WTC11 (cell line): ENCODE measurements at regions not wholly inside any gene's neighbourhood (a gene's known extent, or its start where the extent isn't known, plus 50 kb on each side); places are given as distances from the start of the nearest gene placed in this dataset.

Source experiments
- ATAC-seq: fragments of 200-7000 bp; cut with Tn5 transposase; 2 replicates; pipeline ENCODE4 v1.10.0; 2021; ENCODE audit warnings: mild to moderate bottlenecking, moderate library complexity
- CTCF ChIA-PET: fragments of 300-600 bp; sonication (Branson Sonifier 250); formaldehyde crosslinking; loops from one replicate; lab custom pipeline; 2021; ENCODE audit warnings: antibody characterized with exemption; lab: Charles Lee
- POLR2A ChIA-PET: fragments of 350-600 bp; sonication (Branson Sonifier 250); formaldehyde crosslinking; loops from one replicate; lab custom pipeline; 2021; ENCODE audit warnings: antibody characterized with exemption; lab: Charles Lee
- DNase-seq: peaks from one replicate; pipeline ENCODE4 v3.0.0; 2021; ENCODE audit warnings: low spot score
- H3K27ac Mint-ChIP-seq: 2 replicates; pipeline ENCODE4 v1.8.0; 2021; ENCODE audit warnings: mixed read lengths
- H3K27me3 Mint-ChIP-seq: 2 replicates; pipeline ENCODE4 v1.8.0; 2021; ENCODE audit warnings: low read depth, mild to moderate bottlenecking, moderate library complexity, mixed read lengths
- H3K36me3 Mint-ChIP-seq: 2 replicates; pipeline ENCODE4 v1.8.0; 2021; ENCODE audit warnings: mixed read lengths
- H3K4me1 Mint-ChIP-seq: 2 replicates; pipeline ENCODE4 v1.8.0; 2022; ENCODE audit warnings: mixed read lengths
- H3K4me3 Mint-ChIP-seq: 2 replicates; pipeline ENCODE4 v1.8.0; 2021; ENCODE audit warnings: mild to moderate bottlenecking, moderate library complexity, mixed read lengths
- H3K9me3 Mint-ChIP-seq: 2 replicates; pipeline ENCODE4 v1.8.0; 2021; ENCODE audit warnings: mixed read lengths
- ATF3 ChIP-seq: sonication (generic); formaldehyde crosslinking; conservative IDR thresholded peaks from 2 replicates; pipeline ENCODE4 v1.8.1; 2022; ENCODE audit warnings: mild to moderate bottlenecking, missing genetic modification reagents
- CREB1 ChIP-seq: sonication (generic); formaldehyde crosslinking; IDR thresholded peaks from 2 replicates; pipeline ENCODE4 v1.8.0; 2023; ENCODE audit warnings: mild to moderate bottlenecking, missing genetic modification reagents
- E2F1 ChIP-seq: sonication (generic); formaldehyde crosslinking; IDR thresholded peaks from 2 replicates; pipeline ENCODE4 v1.8.0; 2022; ENCODE audit warnings: mild to moderate bottlenecking, missing genetic modification reagents
- ELF4 ChIP-seq: sonication (generic); formaldehyde crosslinking; IDR thresholded peaks from 2 replicates; pipeline ENCODE4 v1.8.1; 2022; ENCODE audit warnings: low read depth, mild to moderate bottlenecking, moderate library complexity, missing genetic modification reagents
- ERG ChIP-seq: fragments of 250-450 bp; sonication (Bioruptor Pico); IDR thresholded peaks from 2 replicates; pipeline ENCODE4 v1.8.0; 2021; ENCODE audit warnings: mild to moderate bottlenecking
- FOXK1 ChIP-seq: sonication (generic); formaldehyde crosslinking; IDR thresholded peaks from 2 replicates; pipeline ENCODE4 v1.8.0; 2022; ENCODE audit warnings: mild to moderate bottlenecking, moderate library complexity, missing genetic modification reagents
- GABPB1 ChIP-seq: sonication (generic); formaldehyde crosslinking; IDR thresholded peaks from 2 replicates; pipeline ENCODE4 v1.8.1; 2023; ENCODE audit warnings: mild to moderate bottlenecking, missing genetic modification reagents
- GRHL2 ChIP-seq: fragments of 250-450 bp; sonication (Bioruptor Pico); IDR thresholded peaks from 2 replicates; pipeline ENCODE4 v1.8.0; 2022; ENCODE audit warnings: mild to moderate bottlenecking, moderate library complexity; ENCODE audit not compliant: insufficient replicate concordance, severe bottlenecking
- GTF2I ChIP-seq: fragments of 250-450 bp; sonication (Bioruptor Pico); conservative IDR thresholded peaks from 2 replicates; pipeline ENCODE4 v1.4.0; 2021; ENCODE audit warnings: mild to moderate bottlenecking
- JUN ChIP-seq: sonication (generic); formaldehyde crosslinking; IDR thresholded peaks from 2 replicates; pipeline ENCODE4 v1.8.0; 2023; ENCODE audit warnings: mild to moderate bottlenecking, missing genetic modification reagents
- MYBL2 ChIP-seq: sonication (generic); formaldehyde crosslinking; IDR thresholded peaks from 2 replicates; pipeline ENCODE4 v1.8.1; 2023; ENCODE audit warnings: mild to moderate bottlenecking, moderate library complexity, missing genetic modification reagents
- PRRX2 ChIP-seq: fragments of 250-450 bp; sonication (Bioruptor Pico); IDR thresholded peaks from 2 replicates; pipeline ENCODE4 v1.8.0; 2021; ENCODE audit warnings: mild to moderate bottlenecking
- RORB ChIP-seq: fragments of 250-450 bp; sonication (Bioruptor Pico); IDR thresholded peaks from 2 replicates; pipeline ENCODE4 v1.9.0; 2021; ENCODE audit warnings: mild to moderate bottlenecking
- SMAD3 ChIP-seq: sonication (generic); formaldehyde crosslinking; IDR thresholded peaks from 2 replicates; pipeline ENCODE4 v1.8.0; 2022; ENCODE audit warnings: missing genetic modification reagents, mild to moderate bottlenecking, borderline replicate concordance
- ZNF138 ChIP-seq: sonication (generic); formaldehyde crosslinking; conservative IDR thresholded peaks from 2 replicates; pipeline ENCODE4 v1.8.1; 2022; ENCODE audit warnings: mild to moderate bottlenecking, moderate library complexity, missing genetic modification reagents
- ZNF219 ChIP-seq: sonication (generic); formaldehyde crosslinking; IDR thresholded peaks from 2 replicates; pipeline ENCODE4 v1.8.0; 2023; ENCODE audit warnings: missing genetic modification reagents, mild to moderate bottlenecking, borderline replicate concordance
- ZNF317 ChIP-seq: sonication (generic); formaldehyde crosslinking; IDR thresholded peaks from 2 replicates; pipeline ENCODE4 v1.8.1; 2023; ENCODE audit warnings: low read depth, mild to moderate bottlenecking, moderate library complexity, missing genetic modification reagents, borderline replicate concordance
- ZNF396 ChIP-seq: fragments of 250-450 bp; sonication (Bioruptor Pico); IDR thresholded peaks from 2 replicates; pipeline ENCODE4 v1.8.0; 2021; ENCODE audit warnings: mild to moderate bottlenecking, moderate library complexity, borderline replicate concordance
- ZNF416 ChIP-seq: fragments of 250-450 bp; sonication (Bioruptor Pico); IDR thresholded peaks from 2 replicates; pipeline ENCODE4 v1.9.0; 2021; ENCODE audit warnings: mild to moderate bottlenecking, inconsistent platforms
- ZNF423 ChIP-seq: fragments of 250-450 bp; sonication (Bioruptor Pico); IDR thresholded peaks from 2 replicates; pipeline ENCODE4 v2.1.2; 2022; ENCODE audit warnings: mild to moderate bottlenecking, moderate library complexity
- ZNF671 ChIP-seq: fragments of 250-450 bp; sonication (Bioruptor Pico); IDR thresholded peaks from 2 replicates; pipeline ENCODE4 v1.8.0; 2021; ENCODE audit warnings: mild to moderate bottlenecking
- TF ChIP-seq, protein P1 (sequence below): fragments of 250-450 bp; sonication (Bioruptor Pico); IDR thresholded peaks from 2 replicates; pipeline ENCODE4 v1.9.0; 2021; ENCODE audit warnings: mild to moderate bottlenecking, borderline replicate concordance
- TF ChIP-seq, protein P2 (sequence below): sonication (generic); formaldehyde crosslinking; IDR thresholded peaks from 2 replicates; pipeline ENCODE4 v1.8.0; 2022; ENCODE audit warnings: mild to moderate bottlenecking, missing genetic modification reagents
- TF ChIP-seq, protein P3 (sequence below): fragments of 250-450 bp; sonication (Bioruptor Pico); IDR thresholded peaks from 2 replicates; pipeline ENCODE4 v1.9.0; 2021; ENCODE audit warnings: moderate library complexity, mild to moderate bottlenecking, inconsistent platforms, borderline replicate concordance

GRCh38 chr13:44153496-44153895, 220.1 kb upstream of the SERP2 start:
- CTCF ChIA-PET, result no interaction called here

GRCh38 chr13:44155422-44156293, 218.0 kb upstream of the SERP2 start:
- Mint-ChIP-seq H3K27ac (no peak overlapping the region), H3K4me1 (peaks cover 8% of the 10 kb centered on the region), H3K36me3 (no peaks in the 10 kb centered on the region), H3K9me3 (no peaks in the 10 kb centered on the region), H3K4me3 (no peak overlapping the region), H3K27me3 (no peaks in the 10 kb centered on the region)
- DNase-seq (peak; percentile 20), ATAC-seq (peak; percentile 68)
- ChIA-PET POLR2A (interaction anchor here (1.3 kb wide), 1 partner anchor 281 kb away, joined by 6 read pairs; no protein-coding TSS in a partner anchor), CTCF (interaction anchor here (0.9 to 1.2 kb wide), 2 partner anchors 10 to 35 kb away, joined by 3 to 5 read pairs; no protein-coding TSS in a partner anchor)
- TF ChIP-seq RORB (CRISPR knock-in tag), result no peak
- TF ChIP-seq, protein P1, sequence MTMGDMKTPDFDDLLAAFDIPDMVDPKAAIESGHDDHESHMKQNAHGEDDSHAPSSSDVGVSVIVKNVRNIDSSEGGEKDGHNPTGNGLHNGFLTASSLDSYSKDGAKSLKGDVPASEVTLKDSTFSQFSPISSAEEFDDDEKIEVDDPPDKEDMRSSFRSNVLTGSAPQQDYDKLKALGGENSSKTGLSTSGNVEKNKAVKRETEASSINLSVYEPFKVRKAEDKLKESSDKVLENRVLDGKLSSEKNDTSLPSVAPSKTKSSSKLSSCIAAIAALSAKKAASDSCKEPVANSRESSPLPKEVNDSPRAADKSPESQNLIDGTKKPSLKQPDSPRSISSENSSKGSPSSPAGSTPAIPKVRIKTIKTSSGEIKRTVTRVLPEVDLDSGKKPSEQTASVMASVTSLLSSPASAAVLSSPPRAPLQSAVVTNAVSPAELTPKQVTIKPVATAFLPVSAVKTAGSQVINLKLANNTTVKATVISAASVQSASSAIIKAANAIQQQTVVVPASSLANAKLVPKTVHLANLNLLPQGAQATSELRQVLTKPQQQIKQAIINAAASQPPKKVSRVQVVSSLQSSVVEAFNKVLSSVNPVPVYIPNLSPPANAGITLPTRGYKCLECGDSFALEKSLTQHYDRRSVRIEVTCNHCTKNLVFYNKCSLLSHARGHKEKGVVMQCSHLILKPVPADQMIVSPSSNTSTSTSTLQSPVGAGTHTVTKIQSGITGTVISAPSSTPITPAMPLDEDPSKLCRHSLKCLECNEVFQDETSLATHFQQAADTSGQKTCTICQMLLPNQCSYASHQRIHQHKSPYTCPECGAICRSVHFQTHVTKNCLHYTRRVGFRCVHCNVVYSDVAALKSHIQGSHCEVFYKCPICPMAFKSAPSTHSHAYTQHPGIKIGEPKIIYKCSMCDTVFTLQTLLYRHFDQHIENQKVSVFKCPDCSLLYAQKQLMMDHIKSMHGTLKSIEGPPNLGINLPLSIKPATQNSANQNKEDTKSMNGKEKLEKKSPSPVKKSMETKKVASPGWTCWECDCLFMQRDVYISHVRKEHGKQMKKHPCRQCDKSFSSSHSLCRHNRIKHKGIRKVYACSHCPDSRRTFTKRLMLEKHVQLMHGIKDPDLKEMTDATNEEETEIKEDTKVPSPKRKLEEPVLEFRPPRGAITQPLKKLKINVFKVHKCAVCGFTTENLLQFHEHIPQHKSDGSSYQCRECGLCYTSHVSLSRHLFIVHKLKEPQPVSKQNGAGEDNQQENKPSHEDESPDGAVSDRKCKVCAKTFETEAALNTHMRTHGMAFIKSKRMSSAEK (CRISPR knock-in tag), result no peak
- no peak for TF ChIP-seq ATF3 (CRISPR knock-in tag)
- TF ChIP-seq, protein P2, sequence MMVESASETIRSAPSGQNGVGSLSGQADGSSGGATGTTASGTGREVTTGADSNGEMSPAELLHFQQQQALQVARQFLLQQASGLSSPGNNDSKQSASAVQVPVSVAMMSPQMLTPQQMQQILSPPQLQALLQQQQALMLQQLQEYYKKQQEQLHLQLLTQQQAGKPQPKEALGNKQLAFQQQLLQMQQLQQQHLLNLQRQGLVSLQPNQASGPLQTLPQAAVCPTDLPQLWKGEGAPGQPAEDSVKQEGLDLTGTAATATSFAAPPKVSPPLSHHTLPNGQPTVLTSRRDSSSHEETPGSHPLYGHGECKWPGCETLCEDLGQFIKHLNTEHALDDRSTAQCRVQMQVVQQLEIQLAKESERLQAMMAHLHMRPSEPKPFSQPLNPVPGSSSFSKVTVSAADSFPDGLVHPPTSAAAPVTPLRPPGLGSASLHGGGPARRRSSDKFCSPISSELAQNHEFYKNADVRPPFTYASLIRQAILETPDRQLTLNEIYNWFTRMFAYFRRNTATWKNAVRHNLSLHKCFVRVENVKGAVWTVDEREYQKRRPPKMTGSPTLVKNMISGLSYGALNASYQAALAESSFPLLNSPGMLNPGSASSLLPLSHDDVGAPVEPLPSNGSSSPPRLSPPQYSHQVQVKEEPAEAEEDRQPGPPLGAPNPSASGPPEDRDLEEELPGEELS (CRISPR knock-in tag), result no peak
- TF ChIP-seq ZNF671 (CRISPR knock-in tag), result no peak
- TF ChIP-seq SMAD3, result no peak
- TF ChIP-seq ZNF317 (CRISPR knock-in tag), result no peak
- no peak for TF ChIP-seq ZNF423 (CRISPR knock-in tag)
- TF ChIP-seq FOXK1 (CRISPR knock-in tag), result no peak

More at GRCh38 chr13:44153496-44153895, 220.1 kb upstream of the SERP2 start:
- TF ChIP-seq, protein P3, sequence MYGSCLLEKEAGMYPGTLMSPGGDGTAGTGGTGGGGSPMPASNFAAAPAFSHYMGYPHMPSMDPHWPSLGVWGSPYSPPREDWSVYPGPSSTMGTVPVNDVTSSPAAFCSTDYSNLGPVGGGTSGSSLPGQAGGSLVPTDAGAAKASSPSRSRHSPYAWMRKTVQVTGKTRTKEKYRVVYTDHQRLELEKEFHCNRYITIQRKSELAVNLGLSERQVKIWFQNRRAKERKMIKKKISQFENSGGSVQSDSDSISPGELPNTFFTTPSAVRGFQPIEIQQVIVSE (CRISPR knock-in tag), result no peak
- TF ChIP-seq ELF4 (CRISPR knock-in tag) (no peak), ZNF138 (CRISPR knock-in tag) (no peak), GTF2I (CRISPR knock-in tag) (no peak), MYBL2 (CRISPR knock-in tag) (no peak), GRHL2 (CRISPR knock-in tag) (no peak), ZNF219 (no peak), SMAD3 (no peak), ZNF317 (CRISPR knock-in tag) (no peak), PRRX2 (CRISPR knock-in tag) (no peak), GABPB1 (CRISPR knock-in tag) (no peak), ZNF396 (no peak), JUN (CRISPR knock-in tag) (no peak), E2F1 (CRISPR knock-in tag) (no peak), RORB (CRISPR knock-in tag) (no peak), CREB1 (CRISPR knock-in tag) (no peak), ERG (no peak), ZNF416 (CRISPR knock-in tag) (no peak)
- TF ChIP-seq, protein P2 (CRISPR knock-in tag), result no peak
- TF ChIP-seq, all 79 proteins: peak for 0
- Mint-ChIP-seq H3K36me3 (peaks cover 5% of the 10 kb centered on the region; the same call in 1 of the 2 replicates), H3K27ac (no peak overlapping the region), H3K4me3 (no peak overlapping the region), H3K4me1 (peaks cover 8% of the 10 kb centered on the region), H3K27me3 (no peaks in the 10 kb centered on the region), H3K9me3 (peaks cover 3% of the 10 kb centered on the region; the same call in 1 of the 2 replicates)
- POLR2A ChIA-PET, result no interaction called here
- ATAC-seq, result no peak
- no peak for DNase-seq
